ENCODE measurements at regions not wholly inside any gene's neighbourhood (a gene's known extent, or its start where the extent isn't known, plus 50 kb on each side); places are given as distances from the start of the nearest gene placed in this dataset.
A peak's percentile ranks its signal among the peaks of the same experiment; 100 is the strongest.
"Not testable (repeated sequence)": the region's sequence is repeated elsewhere in the genome, so short reads cannot be mapped to it uniquely, and the experiment has no call there.

DNA sequence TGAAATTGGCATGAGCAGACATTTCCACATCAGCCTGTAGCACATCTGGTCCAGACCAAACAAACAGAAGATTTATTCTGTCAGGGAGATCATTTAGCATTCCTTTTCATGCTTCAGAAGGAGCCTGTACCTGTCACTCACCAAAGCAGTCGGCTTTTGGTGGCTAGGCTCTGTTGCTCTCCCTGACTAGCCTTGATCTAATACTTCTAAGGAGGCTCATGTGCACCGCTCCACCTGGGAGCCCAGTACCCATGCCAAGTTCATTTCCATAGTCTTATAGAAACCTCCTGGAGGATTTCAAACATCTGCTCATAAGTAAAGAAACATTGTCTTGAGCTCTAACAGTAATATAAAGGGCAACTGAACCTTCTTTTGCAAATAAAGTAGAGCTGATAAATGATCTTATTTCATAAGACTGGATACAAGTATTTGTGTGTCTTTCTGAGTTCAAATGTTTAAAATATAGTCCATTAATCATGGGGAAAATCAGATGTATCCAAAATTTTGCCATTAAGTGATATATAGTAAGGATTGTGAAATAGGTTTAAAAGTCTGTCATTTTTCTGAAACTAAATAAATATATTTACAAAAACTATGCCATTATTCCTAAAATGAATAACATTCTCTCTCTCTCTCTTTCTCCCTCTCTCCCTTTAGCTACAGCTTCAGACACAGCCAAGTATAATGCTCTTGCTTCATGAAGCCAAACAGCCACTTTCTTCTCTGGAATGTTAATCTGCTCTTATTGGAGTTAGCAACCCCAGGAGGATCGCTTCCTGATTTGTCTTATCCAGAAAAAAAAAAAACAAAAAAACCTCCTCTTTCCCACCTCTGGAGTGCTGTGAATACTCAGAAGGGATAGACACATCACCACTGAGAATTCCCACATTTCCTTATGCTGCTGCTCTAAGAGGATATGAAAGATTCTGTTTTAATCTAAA is 192.7 kb upstream of the TFAP2D start:
- no peak for DNase-seq

DNA sequence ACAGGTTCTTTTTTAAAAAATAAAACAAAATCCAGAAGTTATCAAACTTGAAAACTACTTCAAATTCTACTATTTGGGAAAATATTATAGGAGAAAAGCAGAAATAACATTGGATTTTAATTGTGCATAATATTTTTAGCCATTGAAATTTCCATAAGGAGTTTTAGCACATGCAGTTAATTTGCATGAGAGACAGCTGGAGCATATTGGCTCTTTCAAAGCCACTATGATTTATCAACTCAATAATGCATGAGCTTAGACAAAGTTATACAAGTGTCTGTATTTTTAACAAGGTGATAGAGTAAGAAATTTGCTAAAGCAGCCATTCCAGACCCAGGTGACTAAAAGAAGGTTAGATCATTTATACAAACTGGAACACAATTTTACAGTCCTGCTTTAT is 189.0 kb upstream of the TFAP2D start:
- no peak for DNase-seq

DNA sequence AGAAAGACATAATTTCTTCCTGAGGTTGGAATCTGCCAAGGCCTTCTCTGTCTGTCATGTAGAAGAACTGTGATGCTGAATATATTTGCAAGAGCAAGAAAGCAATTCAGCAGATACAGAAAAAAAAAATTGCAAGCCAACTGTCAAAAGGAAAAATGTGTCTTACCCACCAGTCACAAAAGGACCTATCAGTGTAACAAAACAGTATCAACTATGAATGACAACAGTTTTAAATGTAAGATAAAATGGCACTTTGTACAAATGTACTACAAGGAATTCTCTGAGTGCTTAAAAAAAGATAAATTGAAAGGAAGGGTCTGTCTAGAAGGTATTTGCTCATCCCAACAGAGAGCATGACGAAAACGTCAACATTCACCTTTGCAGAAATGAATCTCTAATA is 185.3 kb upstream of the TFAP2D start:
- DNase-seq = no peak

DNA sequence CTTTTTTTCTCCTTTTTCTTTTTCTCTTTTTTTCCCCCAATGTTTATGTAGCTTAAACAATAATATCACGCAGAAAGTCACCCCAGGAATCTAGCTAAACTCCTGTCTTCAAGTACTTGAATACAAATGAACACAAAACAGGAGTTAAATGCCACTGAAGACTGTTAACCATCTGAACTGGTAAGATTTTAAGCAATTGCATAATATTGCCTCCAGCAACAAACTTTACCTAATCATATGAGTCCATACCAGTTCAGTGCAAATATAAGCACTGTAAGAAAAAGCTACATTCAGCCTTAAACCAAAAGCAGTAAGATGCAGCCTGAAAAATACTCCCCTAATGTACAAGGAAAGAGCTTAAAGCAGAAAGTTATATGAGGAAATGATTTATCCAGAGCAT is 173.9 kb upstream of the TFAP2D start:
- no peak for DNase-seq

DNA sequence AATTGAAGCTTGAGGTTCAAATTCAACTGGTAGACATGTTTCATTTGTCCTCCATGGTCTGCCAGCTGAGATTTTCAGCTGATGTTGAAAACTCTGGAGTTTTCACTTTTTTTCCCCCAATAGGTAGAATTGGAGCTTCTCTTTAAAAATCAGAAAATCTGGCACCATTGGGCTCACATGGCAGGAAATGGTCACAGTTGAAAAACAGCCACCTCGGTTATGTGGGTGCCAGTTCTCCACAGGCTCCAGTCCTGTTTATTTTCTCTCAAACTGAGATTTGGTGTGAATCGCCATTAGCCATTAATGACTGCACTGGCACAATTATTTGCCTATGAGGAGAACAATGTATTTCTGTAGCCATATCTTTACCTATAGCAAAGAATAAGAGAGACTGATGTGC is 171.4 kb upstream of the TFAP2D start:
- DNase-seq = no peak

DNA sequence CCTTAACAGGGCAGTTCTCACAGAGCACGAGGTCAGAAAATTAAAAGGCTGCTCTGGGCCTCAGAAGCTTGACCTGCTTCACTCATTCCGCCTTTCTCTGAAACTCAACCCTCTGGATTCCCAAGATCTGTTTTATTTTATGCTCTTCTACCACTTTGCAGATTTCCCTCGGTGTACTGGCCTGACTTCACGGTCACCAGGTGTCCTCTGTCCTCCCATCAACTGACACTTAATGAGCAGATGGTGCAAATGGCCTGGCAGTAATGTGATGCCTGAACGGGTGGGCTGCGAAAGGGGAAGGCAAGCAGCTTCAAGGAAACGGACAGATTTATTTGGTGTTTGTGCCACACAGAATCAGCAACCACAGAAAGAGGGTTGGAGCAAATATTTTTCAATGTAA is 169.7 kb upstream of the TFAP2D start:
- DNase-seq = no peak

DNA sequence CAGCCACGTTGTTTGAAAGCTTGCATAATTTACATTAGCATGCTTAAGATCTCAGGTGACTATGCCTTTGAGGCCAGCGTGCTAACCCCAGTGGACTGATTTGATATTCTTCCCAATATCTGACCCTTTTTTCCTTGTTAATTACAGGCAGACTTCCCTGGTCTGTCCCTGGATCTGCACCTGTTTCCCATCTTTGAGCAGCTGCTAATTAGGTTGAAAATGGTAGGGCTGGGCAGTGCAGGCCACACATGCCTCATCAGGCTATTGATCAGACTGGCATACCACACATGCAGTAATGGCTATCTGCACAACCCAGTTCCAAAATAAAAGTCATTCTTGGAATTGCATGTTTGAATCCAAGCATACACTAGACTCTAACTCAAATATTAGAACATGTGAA is 164.3 kb upstream of the TFAP2D start:
- DNase-seq = no peak

DNA sequence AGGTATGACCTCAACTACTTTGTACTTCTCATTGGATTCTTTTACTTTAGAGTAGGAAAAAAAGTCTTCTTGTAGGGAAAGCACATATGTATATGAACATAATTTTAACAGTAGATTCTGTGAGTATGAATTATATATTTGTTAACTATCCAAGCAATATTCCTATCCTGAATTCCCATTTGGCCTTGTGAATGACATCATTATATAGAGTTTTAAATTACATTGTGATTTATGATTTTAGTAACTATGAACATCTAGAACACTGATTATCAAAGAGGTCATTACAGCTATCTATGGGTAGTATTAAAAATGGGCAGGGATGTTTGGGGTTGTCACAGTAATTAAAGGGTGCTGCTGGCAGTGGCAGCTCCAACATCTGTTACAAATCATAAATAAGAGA is 163.9 kb upstream of the TFAP2D start:
- DNase-seq = no peak

DNA sequence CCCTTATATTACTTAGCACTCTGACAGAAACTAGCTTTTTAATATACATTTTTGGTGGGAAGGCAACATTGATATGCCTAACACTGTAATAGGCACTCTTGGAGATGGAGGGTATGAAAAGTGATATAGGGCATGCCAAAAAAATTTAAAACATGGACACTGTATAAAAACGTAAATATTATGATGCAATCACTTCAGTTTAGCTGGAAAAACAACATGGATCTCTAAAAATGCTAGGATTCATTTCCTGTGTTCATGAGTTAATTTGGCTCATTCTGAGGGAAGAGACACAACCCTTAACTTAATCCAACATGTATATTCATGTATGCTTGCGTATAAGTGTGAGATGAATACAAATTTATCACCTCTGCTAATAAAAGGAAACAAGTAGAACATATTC is 157.3 kb upstream of the TFAP2D start:
- DNase-seq = no peak

DNA sequence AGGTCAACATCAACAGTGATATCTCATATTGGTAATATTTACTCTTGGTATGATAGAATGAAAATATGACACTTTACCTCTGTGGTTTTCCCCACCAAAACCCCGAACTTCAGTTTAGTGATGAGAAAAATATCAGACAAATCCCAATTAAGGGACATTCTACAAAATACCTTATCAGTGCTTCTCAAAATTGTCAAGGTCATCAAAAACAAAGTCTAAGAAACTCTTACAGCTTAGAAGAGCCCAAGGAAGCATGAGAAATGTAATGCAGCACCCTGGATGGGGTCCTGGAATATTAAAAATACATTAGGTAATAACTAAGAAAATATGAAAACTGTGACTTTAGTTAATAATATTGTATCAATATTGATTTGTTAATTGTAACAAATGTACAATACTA is 148.3 kb upstream of the TFAP2D start:
- DNase-seq = no peak

DNA sequence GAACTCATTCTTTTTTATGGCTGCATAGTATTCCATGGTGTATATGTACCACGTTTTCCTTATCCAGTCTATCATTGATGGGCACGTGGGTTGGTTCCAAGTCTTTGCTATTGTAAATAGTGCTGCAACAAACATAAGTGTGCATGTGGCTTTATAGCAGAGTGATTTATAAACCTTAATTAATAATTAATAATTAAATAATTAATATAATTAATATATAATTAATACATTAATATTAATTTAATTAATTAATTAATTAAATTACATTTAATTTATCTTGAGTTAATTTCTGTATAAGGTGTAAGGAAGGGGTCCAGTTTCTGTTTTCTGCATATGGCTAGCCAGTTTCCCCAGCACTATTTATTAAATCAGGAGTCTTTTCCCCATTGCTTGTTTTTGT is 142.1 kb upstream of the TFAP2D start:
- DNase-seq = not testable (repeated sequence)

DNA sequence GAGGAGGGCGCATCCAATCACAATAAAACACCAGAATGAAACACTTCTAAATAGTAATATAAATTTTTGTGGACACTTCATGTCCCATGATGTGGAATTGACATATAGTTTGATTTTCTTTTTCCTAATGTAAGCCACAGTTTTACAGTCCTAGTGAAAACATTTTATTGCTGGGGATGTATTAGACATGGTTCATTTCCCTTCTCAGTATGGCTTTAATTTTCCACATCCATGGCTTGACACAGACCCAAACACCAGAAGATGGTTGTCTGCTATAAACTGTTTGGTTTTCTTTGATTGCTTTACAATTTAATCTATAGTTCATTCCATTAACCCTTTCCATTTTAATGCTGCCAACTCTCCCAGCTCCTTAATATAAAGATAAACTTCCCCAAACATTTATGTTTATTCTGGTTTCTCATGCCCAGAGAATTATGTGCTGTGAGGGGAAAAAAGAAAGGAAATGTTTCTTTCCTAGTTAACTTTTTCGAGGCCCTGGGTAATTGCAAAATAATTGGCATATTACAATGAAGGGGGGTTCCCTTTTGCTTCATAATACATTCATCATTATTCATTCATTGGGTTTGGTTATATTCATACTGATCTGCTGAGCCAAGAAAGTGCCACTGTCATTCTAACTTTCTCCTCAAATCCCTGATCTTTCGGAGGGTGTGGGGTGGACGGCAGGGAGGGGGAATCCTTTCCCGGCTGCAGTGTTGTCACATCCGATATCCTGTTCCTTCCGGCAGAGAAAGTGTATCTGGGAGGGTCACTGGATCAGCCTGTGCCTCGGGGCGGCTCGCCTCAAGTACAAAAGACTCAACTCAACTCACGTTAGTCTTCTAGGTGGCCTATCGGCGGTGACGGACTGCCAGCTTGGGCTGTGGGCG is 127.6 kb upstream of the TFAP2D start:
- DNase-seq = no peak

DNA sequence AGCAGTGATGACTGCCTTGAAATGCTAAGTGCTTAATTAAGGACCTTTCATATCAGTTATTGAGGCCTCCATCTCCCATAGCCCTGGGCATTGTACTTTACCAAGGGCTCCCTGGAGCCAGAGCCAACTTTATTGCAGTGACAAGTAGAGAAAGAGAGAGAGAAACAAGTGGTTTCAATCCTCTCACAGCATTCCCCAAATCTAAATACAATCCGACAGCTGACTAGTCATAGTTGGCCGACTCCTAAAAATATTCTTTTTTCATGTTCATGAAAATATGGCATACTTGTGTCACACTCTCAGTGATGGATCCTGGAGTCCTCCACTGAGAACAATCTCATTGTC is 127.0 kb upstream of the TFAP2D start:
- DNase-seq = no peak

DNA sequence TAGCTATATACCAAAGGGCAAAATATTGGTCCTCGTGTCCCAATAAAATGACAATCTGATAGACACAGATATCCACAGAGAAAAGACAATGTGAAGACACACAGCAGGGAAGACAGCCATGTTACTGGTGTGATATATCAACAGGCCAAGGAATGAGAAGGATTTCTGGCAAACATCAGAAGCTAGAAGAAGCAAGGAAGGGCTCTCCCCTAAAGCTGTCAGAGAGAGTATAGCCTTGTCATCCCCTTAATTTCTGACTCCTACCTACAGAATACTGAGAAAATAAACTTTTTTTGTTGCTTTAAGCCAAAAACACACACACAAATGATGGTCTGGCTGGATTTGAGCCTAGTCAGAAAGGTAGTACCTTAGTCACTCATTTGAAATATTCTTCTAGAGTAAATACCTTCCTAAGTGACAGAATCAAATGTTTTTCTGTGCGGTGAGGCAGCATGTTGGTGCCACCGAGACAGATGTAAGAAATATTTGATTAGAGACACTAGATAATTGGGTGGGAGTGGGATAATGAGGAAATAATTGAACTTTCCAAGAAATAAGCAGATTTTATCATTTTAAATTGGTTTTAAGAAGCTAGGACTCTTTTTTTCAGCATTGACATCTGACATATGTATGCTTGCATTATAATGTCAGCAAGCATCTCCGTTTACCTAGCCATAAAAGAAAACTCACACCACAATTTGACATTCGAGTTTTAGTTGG is 123.4 kb upstream of the TFAP2D start:
- DNase-seq = no peak

DNA sequence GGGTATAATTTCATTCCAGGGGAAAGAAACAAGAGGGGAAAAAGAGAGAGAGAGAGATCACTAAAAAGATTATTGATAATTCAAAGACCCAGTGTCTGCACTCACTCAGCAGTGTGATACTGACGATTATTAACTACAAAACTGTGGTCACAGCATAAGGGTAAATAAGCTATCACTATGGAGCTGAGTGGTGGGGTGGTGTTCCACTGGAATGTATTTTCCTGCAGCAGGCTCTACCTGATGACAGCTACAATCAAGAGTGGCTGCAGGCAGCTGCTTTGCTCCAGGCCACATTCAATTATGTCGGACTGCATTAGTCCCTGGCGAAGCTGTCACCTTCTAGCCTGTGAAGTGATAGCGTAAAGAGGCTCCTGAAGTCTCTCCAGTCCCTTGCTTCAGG is 122.2 kb upstream of the TFAP2D start:
- no peak for DNase-seq

DNA sequence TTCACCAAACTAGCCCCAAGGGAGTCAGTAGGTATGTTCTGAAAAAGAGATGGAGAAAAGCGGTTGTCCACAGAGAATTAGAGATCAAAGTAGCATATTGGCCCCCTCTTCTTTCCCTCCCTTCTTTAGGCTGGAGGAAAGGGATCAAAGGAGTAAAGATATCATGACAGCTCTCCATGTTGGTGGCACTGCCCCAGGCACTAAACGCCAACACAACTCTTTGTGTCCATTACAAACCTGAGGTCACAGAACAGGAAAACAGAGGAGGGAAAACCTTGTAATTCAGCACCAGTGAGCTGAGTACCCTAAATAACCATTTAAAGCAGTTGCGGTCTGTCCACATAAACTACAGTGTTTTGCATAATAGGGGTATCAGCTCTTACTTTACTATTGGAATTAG is 113.0 kb upstream of the TFAP2D start:
- no peak for DNase-seq

DNA sequence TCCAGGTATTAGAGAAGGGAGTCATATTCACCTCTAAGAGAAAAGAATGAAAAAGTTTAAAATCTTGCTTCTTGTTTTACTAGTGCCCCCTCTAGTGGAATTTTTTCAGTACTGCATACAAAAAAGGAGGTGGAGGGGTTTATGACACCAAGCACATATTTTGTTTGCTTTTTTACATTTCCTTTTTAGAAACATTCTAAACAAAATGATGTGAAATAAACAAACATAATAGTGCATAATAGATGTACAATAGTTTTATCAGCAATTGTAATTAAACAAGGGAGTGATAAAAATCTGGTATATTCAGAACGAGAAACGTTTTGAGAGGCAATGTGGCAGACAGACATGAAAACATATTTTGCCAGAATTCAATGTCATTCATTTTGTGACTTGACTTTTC is 111.0 kb upstream of the TFAP2D start:
- DNase-seq = peak in 1 of 2 donors; percentile 23

DNA sequence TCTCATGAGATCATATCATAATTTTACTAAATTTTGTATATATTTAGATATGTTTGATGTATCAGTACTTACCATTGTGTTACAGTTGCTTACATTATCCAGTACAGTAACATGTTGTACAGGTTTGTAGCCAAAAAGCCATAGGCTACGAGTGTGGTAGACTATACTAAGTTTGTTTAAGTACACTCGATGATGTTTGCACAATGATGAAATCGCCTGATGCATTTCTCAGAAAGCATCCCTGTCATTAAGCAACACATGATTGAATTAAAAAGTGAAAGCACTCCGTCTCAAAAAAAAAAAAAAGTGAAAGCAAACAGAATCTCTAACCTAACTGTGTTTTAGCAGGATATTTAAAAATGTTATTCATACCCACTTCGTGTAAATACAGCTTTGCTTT is 104.9 kb upstream of the TFAP2D start:
- DNase-seq = no peak

DNA sequence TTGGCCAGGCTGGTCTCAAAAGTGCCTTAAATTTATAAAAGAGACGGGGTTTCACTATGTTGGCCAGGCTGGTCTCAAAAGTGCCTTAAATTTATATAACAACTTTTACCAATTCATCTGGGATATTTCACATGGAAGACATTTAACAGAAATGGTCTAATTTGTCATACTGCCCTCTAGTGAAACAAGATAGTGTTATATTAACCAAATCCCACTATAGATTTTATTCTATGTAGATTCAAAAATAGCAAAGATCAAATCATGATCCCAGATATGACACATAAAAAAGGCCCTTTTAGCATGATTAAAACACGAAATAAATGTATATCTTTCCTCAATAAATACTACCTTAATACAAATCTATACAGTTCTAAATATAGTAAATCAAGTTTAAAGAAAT is 102.8 kb upstream of the TFAP2D start:
- no peak for DNase-seq

DNA sequence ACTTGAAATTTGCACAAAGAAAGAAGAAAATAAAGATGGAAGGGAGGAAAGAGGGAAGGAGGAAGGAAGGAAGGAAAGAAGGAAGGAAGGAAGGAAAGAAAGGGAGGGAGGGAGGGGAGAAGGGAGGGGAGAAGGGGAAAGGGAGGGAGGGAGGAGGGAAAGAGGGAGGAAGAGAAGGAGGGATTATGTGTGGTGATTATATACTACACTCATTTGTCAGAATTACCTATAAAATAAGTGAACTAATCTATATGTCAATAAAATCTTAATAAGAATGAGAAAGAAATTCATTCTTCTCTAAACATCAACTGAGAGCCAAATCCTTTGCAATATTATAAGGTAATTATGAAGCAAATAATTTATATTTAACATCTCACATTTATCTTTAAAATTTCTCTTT is 77.9 kb upstream of the TFAP2D start:
- DNase-seq = no peak

DNA sequence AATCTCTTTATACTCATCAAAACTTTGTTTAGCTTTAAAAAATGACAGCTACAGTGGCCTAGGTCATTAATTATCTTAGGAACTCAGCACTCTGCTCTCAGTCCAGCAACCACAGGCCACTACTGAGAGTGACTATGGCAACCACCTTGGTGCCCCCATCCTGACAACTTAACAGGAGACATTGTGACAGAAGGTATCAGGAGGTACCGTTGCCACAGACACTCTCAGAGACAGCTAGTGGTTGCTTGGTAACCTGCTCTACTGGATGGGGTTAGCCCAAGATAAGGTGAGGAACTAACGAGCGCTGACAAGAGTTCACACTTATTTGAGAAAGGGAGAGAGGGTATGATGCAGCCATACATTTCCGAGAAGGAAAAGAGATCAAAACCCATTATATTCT is 76.1 kb upstream of the TFAP2D start:
- DNase-seq = no peak

DNA sequence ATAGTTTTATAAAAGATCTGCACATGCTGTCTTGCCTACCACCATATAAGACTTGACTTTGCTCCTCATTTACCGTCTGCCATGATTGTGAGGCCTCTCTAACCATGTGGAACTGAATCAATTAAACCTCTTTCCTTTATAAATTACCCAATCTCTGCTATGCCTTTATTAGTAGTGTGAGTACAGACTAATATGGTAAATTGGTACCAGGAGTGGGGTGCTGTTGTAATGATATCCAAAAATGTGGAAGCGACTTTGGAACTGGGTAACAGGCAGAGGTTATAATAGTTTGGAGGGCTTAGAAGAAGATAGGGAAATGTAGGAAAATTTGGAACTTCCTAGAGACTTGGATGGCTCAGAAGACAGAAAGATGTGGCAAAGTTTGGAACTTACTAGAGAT is 64.2 kb upstream of the TFAP2D start:
- no peak for DNase-seq

DNA sequence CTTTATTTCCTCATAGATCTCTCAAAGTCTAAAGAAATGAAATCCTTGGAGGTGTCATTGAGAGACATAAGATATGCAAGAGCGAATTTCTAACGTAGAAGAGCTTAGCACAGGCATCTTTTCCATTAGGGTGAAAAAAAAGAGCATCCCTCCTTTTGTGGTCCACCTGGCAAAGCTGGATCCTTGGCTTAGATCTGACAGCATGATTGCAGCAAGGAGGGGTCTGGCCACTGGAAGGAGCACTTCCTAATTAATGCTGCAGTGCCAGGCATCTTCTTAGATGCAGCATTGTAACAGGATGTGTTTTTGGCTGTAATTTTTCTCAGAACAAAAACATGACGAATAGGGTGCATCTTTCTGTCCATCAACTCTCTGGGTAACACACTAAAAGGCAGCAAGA is 60.1 kb upstream of the TFAP2D start:
- no peak for DNase-seq

DNA sequence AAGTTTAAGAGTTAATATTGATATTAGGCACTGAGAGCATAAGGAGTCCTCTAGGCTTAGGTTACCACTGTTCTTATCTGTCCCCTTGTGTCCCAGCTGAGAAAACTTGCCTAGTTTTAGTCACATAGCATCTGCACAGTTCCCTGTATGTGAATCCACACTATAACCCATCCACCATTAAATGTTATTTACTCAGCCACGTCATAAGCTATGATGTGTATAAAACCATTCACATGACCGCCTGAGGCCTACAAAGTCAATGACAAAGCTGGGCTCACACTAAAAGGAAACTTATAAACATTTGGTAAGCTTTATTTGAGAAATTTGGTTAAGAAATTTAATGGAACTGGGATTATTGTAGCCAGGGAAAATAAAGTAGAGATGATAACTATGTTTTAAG is 59.2 kb upstream of the TFAP2D start:
- DNase-seq = no peak
